NOMO-1 treated with DMSO at 0.1 percent for 48 hours (cell line): ENCODE measurements at regions not wholly inside any gene's neighbourhood (a gene's known extent, or its start where the extent isn't known, plus 50 kb on each side); places are given as distances from the start of the nearest gene placed in this dataset.

Source experiments
- DNase-seq: peaks from one replicate; lab custom pipeline; 2025; ENCODE audit not compliant: unreplicated experiment; lab: John Stamatoyannopoulos, UW

DNA sequence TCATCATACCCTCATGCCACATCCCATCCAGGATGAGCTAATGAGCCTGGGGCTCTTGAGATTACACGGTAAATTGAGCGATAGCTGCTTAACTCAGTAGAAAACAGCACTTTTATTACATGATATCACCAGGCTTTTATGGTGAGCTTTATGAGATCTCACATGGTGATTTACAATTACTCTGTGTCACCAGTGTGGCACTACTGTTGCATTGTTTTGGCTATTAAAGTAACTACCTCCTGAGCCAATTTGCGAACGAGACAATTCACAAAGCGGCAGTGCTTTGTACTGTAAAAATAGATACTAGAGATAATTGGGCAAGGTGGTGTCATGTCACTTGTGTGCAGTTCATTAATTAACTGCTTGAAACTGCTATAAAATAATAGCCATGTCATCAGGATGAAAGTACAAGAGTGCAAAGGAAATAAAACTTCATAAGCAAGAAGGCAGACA, 767.7 kb upstream of the ADGRL2 start:
- no peak for DNase-seq

DNA sequence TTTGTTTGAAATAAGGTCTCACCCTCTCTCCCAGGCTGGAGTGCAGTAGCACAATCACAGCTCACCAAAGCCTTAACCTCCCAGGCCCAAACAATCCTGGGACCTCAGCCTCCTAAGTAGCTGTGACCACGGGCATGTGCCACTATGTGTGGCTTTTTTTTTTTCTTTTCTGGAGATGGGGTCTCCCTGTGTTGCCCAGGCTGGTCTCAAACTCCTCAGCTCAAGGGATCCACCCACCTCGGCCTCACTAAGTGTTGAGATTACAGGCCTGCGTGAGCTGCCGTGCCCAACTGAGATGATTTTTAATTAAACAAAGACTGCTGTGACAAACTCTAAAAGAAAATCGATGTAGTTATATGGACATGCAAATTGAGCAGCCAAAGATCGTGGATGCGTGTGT, 768.4 kb upstream of the ADGRL2 start:
- DNase-seq: no peak

DNA sequence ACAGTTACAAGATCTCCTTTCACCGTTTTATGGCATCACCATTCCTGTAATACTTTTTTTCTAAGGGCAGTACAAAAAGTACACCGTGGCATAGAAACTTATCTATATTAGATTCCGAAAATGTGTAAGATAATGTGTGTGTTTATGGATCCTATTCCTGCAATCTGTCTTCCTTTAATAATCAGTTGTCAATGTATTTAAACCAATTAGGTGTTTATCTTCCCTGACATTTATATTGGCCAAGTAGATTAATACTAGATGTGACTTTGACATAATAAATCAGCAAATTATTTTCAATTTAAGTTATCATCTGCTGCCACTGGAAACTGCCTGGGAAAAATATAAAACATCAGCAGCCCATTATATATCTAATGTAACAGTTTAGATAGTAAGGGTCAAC, 770.3 kb upstream of the ADGRL2 start:
- no peak for DNase-seq

DNA sequence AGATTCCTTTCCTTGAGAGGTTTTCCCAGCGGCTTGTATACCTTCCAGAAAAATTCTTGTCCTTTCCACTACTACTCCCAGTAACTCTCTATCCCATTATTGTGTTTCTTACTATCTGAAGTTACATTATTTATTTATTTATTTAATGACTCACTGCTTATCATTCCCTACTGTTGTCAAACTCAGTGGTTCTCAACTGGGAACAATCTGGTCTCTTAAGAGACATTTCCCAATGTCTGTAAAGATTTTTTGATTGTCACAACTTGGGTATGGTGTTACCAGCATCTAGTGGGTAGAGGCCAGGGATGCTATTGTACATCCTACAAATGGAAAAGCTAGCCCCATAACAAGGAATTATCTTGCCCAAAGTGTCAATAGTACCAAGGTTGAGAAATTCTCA, 771.5 kb upstream of the ADGRL2 start:
- DNase-seq: no peak

DNA sequence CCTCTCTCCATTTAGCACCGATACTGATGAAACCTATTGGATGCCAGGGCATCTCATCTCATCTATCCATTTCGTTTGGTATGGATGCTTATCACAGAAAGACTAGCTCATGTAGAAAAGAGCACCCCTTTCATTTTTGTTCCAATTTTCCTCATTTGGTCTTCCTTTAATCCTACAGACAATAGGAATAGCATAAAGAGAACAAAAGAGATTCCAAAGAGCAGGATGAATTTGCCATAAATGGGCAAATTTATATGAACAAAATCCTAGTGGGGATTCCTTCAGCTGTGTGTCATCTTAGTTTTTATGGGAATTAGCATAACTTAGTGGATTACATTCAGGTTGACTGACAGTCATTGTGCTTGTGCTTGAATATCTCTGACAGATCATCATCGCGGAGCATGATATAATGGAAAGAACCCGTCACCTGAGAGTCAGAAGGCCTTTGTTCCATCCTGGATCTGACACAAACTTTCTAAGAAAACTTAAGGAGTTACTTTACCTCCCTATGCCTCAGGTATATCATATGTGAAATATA, 777.5 kb upstream of the ADGRL2 start:
- no peak for DNase-seq

DNA sequence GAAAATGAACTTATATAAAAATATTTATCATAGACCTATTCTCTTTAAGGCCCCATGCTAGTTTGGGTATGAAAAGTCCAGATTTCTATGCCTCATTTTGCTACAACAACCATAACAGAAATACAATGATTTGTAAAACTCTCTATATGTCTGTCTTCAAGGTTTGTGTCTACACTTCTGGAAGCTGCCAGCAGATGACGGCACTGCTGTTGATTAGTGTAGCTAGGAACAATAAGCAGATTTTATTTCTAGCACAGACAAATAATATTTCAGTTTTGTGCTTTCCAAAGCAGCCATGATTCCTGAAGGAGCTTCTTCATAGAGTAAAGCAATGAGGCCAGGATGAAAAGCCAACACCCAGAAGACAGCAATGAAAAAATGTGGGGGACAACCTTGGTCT, 779.6 kb upstream of the ADGRL2 start:
- no peak for DNase-seq

DNA sequence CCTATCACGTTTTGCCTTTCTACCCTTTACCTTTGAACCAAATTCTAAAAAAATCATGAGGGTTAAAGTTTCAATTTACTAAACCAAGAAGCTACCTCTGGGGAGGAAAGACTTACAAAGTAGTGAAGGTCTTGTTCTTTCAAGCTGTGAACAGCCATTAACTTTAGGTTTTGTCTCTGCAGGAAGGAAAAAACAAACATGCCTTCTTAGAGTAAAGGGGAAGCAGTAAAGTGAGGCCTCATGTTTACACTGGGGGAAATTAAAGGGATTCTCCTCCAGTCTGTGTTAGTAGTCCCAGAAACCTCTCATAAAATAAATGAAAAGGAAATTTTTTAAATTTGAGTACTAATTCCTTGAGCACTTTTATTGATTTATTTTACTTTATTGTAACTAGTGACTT, 780.2 kb upstream of the ADGRL2 start:
- no peak for DNase-seq

DNA sequence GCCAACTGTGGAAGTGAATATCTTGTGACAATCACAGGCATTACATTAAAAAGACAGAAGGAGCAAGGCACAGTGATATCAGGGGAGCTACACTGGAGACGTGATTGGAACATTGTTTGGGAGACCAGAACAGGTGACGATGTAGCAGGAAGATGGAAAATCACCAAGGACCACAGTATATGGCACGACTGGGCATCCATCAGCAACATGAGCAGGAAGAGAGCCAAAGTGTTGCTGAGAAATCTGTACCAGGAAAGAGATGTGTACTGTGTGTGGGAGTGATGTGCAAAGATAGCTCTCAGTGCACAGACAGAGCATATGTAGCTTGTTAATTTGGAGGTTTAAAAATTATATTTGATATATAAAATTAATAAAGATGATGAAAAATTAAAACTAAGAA, 790.6 kb upstream of the ADGRL2 start:
- no peak for DNase-seq

DNA sequence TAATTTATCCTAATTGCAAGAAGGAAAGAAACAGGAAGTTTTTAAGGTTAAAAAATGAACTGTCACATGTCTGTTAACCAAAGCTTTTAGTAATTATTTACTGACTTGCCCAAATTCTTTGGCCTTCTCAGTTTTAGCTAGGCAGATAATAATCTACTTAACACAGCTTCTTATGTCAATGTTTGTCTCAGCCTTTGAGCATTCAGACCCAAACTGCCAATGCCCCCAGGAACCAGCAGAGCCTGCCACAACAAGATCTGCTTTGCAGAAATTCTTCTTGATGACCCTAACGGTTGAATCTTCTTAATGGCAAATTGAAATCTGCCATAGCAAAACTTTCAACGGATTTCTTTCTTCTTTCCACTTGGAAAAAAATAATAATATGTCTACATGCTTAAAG, 792.4 kb upstream of the ADGRL2 start:
- DNase-seq: no peak

DNA sequence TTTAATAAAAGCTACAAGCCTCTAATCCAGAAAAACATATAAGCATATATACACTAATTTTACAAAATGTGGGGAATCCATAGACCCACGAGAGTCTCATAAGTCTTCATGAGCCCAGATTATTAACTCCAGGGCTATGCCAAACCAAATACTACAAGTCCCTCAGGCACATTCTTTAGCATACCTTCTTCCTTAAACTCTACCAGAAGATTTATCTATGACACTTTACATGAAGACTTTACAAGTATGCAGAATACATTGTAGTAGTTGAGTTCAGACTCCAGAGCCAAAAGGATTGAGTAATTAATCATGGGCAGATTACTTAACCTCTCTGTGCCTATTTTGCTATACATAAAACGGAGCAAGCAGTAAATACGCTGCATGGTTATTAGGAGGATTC, 793.7 kb upstream of the ADGRL2 start:
- DNase-seq: no peak

DNA sequence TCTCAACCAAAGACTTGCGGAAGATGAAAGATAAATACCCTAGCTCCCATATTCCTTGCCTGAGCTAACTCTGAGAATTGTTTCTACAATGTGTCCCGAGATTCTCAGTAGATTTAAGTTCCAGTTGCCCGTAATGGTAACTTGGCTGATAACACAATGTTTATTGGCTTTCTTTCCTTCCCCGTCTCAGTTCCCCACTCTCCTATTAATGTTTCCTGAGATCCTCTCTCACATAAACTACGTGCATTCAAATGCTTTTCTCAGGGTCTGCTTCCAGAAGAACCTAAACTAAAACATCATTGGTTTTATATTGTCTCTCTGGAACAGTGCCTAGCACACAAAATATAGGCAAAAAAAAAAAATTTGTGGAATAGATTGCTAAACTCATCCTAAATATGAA, 794.2 kb upstream of the ADGRL2 start:
- DNase-seq: no peak

DNA sequence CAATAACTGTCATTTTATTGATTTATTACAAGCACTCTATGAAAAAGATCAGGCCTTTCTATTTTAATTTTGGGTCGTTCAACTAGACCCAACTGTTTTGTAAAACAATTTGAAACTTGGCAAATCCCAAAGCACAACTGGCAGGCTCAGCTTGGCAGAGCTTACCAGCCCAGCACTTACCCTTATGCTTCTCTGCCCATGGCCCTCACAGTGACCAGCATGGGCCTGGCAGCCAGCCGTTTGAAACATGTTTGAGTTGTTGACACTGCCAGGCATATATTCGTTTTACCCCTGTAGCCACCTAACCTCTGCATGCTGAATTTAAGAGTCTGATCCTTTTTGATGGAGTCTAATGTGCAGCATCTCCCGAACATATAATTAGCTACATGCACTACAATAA, 796.7 kb upstream of the ADGRL2 start:
- no peak for DNase-seq

DNA sequence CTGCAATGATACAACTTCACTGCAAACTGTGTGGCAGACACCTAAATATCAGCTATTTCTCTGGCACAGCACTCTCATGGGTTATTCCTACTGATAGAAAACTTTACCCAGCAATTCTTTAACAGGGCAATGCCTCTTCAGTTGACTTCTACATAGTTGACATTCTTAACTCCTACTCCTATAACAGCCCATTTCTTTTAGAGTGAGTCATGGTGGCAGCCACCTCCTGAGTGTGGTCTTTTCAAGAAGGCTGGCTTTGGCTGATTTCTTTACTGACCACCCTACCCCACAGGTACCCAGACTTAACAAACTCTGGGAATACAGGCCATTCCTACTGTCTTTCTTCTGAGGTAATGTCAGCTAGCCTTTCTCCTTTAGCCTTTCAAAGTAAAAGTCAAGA, 805.8 kb upstream of the ADGRL2 start:
- no peak for DNase-seq

DNA sequence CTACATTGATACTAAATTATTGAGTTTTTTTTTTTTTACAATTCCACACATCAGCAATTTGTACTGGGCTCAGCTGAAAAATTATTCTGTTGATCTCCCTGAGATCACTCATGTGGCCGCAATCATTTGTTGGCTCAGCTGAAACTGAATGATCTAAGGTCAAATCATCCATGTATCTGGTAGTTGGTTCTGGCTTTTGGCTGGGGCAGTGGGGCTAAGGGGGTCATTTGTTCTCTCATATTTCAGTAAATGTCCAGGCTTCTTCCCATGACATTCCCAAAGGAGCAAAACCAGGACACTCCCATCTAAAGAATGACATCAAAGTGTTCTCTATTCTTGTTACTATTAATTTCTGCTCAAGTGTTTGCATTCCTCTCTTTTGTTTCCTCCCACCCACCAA, 806.7 kb upstream of the ADGRL2 start:
- DNase-seq: no peak

DNA sequence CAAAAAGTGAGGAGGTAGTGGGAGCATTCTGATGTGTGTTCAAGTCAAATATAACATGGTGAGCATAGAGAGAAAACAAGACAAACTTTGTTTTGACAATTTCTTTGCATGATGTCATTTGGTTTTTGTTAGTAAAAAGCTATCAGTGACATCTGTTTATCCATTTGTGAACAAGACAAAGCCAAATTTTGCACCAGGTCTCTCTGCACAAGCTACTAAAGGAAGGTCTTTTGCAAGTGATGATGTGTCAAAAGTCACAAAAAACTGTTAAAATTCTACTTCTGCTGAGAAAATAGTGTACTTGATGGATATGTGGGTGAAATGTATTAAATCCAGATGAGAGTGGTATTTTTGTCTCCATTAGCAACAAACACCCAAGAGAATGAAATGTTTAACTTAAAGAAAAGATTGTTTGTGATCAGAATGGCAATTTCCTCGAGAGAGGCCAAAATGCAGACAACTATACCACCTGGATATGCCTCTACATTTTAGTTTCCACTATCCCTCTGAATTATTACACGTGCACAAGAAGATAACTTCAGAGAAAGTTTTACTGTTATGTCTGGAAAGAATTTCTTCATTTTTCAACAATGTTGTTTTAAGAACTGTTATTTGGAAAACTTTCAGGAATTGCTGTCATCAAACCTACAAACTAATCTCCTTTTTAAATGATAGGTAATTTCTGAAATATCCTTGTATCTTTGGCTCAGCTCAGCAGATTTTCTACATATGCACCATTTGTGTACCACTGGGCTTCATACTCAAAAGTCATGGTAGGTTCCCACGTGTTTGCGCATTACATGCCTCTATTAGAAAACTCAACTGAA, 807.4 kb upstream of the ADGRL2 start:
- DNase-seq: no peak

DNA sequence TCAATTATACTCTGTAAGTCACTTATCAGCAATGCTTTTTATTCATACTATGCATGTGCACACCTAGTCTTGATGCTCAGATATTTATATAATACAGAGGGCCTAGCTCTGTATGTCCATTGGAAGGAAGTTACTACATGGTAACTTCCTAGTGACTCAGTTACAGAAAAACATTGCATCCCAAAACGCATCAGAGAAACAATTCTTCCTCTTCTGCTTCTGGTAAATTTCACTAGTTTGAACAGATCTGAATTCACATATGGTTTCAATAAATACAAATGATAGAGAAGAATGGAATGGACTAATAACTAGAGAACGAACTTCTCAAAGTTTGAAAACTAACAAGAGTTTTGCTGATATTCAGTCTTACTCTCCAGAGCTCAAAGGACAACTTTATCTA, 811.3 kb upstream of the ADGRL2 start:
- DNase-seq: no peak

DNA sequence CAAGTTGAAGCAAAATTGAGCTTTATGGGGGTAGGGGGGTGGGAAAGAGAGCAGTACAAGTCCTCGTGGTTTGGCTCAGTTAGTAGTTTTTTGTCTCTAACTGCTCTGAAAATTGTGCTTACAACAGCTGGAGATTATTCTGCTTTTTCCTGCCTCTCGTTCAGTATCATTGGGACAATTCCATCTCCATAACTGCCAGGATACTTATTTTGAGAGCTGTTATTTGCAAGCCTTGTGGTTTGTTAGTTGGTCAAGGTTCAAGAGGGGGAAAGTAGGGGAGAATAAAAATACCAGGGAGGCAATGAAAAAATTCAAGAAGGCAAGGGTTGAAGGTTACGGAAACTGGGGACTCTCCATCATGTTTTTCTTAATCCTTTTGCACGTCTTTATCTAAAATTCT, 811.8 kb upstream of the ADGRL2 start:
- DNase-seq: no peak

DNA sequence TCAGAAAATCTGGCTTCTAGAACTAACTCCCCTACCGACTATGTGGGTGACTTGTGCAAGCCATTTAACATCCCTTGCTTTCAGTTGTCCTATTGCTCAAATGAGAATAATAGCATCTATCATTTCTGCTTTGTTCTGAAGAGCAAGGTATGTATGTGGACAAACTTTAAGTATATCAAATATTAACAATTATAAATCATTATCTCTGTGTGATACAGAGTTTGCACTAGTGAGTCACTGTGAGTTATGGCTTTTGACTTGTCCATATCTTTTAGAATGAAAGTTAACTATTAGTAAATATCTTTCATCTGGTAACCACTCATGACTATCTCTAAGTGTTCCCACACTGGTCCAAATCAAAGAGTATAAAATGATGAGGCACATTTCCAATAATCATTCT, 812.9 kb upstream of the ADGRL2 start:
- no peak for DNase-seq

DNA sequence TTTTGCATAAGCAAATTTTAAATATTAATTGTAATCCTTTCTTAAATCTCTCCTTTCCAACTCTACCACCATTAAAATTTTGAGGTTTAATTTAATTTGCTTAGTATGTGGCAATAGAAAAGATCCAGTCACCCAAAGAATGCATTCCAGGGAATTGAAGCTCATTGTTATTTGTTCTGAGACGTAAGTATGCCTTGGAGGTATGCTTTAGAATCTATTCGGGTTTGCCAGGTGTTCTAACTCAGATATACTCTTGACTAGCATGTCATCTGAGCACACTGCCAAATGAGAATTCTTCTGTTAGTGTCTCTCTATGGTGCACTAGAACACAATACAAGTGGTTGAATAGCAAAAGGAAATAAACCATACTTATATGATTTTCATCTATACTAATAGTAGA, 813.6 kb upstream of the ADGRL2 start:
- DNase-seq: no peak

DNA sequence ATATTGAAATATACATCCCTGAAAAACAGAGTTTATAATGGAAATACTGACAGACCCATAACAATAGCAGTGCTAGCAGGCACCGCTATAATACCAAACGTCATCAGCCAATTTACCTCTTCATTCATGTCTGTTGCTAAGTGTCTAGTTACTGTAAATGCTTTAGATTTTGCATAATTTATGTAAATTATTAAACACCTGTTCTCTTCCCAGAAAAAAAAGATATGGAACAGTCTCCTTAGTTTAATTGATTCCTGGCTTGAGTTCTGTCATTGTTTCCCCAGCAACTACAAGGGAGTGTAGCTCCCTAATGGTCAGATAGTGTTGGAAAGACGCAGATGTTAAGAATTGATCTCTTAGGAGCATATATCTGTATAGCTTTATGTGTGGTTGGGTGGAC, 817.9 kb upstream of the ADGRL2 start:
- no peak for DNase-seq

DNA sequence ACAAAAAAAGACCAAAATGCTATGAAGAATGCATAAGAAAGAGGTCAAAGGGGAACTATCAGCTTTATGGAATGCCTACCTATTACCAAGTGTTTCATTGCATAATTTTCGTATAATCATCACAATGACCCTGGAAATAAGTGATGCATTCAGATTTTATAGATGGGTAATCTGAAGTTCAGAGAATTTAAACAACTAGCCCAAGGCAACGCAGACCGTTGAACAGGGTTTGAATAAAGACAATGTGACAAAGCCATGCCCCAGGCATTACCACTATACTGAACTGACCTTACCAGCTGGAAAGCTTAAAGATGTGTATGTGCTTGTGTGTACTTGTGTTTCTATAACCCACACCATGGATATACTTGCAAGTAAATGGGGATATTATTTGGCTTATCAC, 827.6 kb upstream of the ADGRL2 start:
- DNase-seq: no peak

DNA sequence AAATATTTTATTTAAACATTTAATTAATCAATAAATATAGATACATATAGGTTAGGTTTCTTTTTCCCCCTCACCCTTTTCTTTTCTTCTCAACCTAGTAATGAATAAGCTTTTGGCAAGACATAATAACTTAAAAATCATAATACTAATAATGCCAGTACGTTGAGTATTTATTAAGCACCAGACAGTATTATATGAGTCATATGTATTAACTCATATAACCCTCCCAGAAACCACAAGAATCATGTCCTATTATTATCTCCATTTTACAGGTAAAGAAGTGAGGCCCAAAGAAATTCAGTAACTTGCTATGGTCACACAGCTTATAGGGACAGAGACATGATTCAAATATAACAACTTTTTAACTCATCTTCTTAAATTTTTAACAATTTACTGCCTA, 834.5 kb upstream of the ADGRL2 start:
- no peak for DNase-seq

DNA sequence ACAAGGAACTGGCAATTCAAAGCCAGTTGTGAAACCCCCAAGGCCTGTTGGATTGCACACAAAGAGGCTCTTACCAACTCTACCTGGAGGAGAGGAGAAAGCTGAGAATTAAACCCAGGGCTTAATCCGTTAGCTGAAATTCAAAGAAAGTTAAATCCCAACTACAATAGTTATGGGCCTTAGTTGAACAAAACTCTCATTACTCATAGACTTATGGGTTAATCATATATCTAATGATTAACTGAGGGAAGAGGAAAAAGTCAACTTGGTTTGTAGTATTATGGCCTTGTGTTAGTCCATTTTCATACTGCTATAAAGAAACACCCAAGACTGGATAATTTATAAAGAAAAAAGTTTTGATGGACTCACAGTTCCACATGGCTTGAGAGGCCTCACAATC, 838.2 kb upstream of the ADGRL2 start:
- no peak for DNase-seq
